H1 (cell line): ENCODE measurements at regions not wholly inside any gene's neighbourhood (a gene's known extent, or its start where the extent isn't known, plus 50 kb on each side); places are given as distances from the start of the nearest gene placed in this dataset.

Experiments used
- EZH2 ChIP-seq: fragments of 200-600 bp; sonication (generic); IDR thresholded peaks from 2 replicates; pipeline ENCODE4 v1.7.1; 2012; ENCODE audit warnings: low read depth, mild to moderate bottlenecking, moderate library complexity, low read length, inconsistent platforms; ENCODE audit not compliant: severe bottlenecking
- GABPA ChIP-seq: IDR thresholded peaks from 2 replicates; pipeline ENCODE4 v1.6.1; 2011; ENCODE audit warnings: mild to moderate bottlenecking, low read length, moderate library complexity, borderline replicate concordance; ENCODE audit not compliant: insufficient read depth
- JUN ChIP-seq: IDR thresholded peaks from 2 replicates; pipeline ENCODE4 v1.6.1; 2011; ENCODE audit warnings: low read depth, mild to moderate bottlenecking, improper control_type of control experiment, low read length
- POLR2A ChIP-seq, 2 experiments: IDR thresholded peaks; 1 replicate in 1 of 2; 2 replicates in 1 of 2; pipeline ENCODE4 v1.6.1; 2011; ENCODE audit warnings: low read depth in 2 of 2, low read length in 2 of 2, mild to moderate bottlenecking in 2 of 2; ENCODE audit errors: control extremely low read depth in 1 of 2
- POLR2AphosphoS5 ChIP-seq: IDR thresholded peaks from 2 replicates; pipeline ENCODE4 v1.6.1; 2011; ENCODE audit warnings: low read depth, low read length
- RAD21 ChIP-seq, 2 experiments: IDR thresholded peaks in 1 of 2; conservative IDR thresholded peaks in 1 of 2; 2 replicates each; pipeline ENCODE4 v1.6.1; 2011; ENCODE audit warnings: low read depth in 2 of 2, low read length in 2 of 2, improper control_type of control experiment in 1 of 2, inconsistent platforms in 1 of 2, mild to moderate bottlenecking in 1 of 2, moderate library complexity in 1 of 2
- TCF12 ChIP-seq: IDR thresholded peaks from 2 replicates; pipeline ENCODE4 v1.6.1; 2011; ENCODE audit warnings: low read depth, mild to moderate bottlenecking, low read length
- TEAD4 ChIP-seq: IDR thresholded peaks from 2 replicates; pipeline ENCODE4 v1.6.1; 2012; ENCODE audit warnings: low read depth, low read length, inconsistent platforms, mixed read lengths
- ZNF274 ChIP-seq: IDR thresholded peaks from 2 replicates; pipeline ENCODE4 v1.7.0; 2012; ENCODE audit warnings: low read length, borderline replicate concordance; ENCODE audit errors: extremely low read depth

GRCh38 chrX:142312591-142312990 is 107.5 kb upstream of the MAGEC2 start:
- TF ChIP-seq EZH2 (no peak), POLR2A (IDR thresholded peaks at IDR 0.05; ENCODE audit: control extremely low read depth in 1 of 2, low read depth in 2 of 2, low read length in 2 of 2) (no peak), RAD21 (IDR thresholded peaks at IDR 0.05 in 1 of 2, conservative IDR thresholded peaks at IDR 0.05 in 1 of 2; ENCODE audit: low read depth in 2 of 2, low read length in 2 of 2) (no peak), TCF12 (no peak), GABPA (no peak), POLR2AphosphoS5 (no peak), ZNF274 (no peak), JUN (no peak), TEAD4 (no peak)
